Type B pancreatic cell (in vitro differentiated cells): ENCODE measurements at regions not wholly inside any gene's neighbourhood (a gene's known extent, or its start where the extent isn't known, plus 50 kb on each side); places are given as distances from the start of the nearest gene placed in this dataset.

Source experiments
- DNase-seq: peaks from one replicate; pipeline ENCODE4 v3.0.0; 2021; ENCODE audit warnings: mixed read lengths; ENCODE audit not compliant: unreplicated experiment; ENCODE audit errors: extremely low spot score
- H3K27ac Mint-ChIP-seq: 2 replicates; pipeline ENCODE4 v1.8.0; 2021; ENCODE audit warnings: mild to moderate bottlenecking, mixed read lengths
- H3K27me3 Mint-ChIP-seq: 2 replicates; pipeline ENCODE4 v1.8.0; 2021; ENCODE audit warnings: mixed read lengths
- H3K36me3 Mint-ChIP-seq: 2 replicates; pipeline ENCODE4 v1.8.0; 2021; ENCODE audit warnings: mixed read lengths
- H3K4me1 Mint-ChIP-seq: one replicate; pipeline ENCODE4 v1.8.0; 2021; ENCODE audit warnings: mixed read lengths; ENCODE audit not compliant: unreplicated experiment
- H3K4me3 Mint-ChIP-seq: 2 replicates; pipeline ENCODE4 v1.8.0; 2021; ENCODE audit warnings: mild to moderate bottlenecking, mixed read lengths
- H3K9me3 Mint-ChIP-seq: 2 replicates; pipeline ENCODE4 v1.8.0; 2021; ENCODE audit warnings: mixed read lengths
- TF ChIP-seq, protein P1 (sequence below): fragments of 200-600 bp; sonication (generic); conservative IDR thresholded peaks from 2 replicates; pipeline ENCODE4 v1.5.0; 2021; ENCODE audit warnings: antibody characterized with exemption, mild to moderate bottlenecking

DNA sequence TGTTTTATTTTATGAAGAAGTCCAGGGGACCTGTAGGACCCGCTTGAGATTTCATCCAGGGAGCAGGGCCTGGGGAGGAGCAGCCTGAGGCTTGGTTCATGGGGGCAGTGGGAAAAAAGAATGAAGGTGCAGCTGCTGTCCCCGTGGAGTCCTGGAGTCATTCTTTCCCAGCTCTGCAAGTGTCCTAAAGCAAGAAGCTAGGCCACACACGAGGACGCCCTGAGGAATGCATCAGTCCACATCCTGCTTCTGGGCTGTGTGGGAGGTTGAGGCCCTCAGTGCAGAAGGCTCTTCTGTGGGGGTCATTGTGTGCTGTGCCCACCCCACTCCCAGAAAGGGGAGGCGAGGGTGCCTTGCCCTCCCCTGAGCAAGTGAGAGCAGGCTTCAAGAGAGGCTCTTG, 179.9 kb upstream of the HS6ST1 start:
- no peaks in the 10 kb centered on the region for H3K9me3 Mint-ChIP-seq
- no peak overlapping the region for H3K27ac Mint-ChIP-seq
- H3K27me3 Mint-ChIP-seq = no peaks in the 10 kb centered on the region
- H3K36me3 Mint-ChIP-seq = no peaks in the 10 kb centered on the region
- peaks cover 20% of the 10 kb centered on the region for H3K4me1 Mint-ChIP-seq
- TF ChIP-seq, protein P1, sequence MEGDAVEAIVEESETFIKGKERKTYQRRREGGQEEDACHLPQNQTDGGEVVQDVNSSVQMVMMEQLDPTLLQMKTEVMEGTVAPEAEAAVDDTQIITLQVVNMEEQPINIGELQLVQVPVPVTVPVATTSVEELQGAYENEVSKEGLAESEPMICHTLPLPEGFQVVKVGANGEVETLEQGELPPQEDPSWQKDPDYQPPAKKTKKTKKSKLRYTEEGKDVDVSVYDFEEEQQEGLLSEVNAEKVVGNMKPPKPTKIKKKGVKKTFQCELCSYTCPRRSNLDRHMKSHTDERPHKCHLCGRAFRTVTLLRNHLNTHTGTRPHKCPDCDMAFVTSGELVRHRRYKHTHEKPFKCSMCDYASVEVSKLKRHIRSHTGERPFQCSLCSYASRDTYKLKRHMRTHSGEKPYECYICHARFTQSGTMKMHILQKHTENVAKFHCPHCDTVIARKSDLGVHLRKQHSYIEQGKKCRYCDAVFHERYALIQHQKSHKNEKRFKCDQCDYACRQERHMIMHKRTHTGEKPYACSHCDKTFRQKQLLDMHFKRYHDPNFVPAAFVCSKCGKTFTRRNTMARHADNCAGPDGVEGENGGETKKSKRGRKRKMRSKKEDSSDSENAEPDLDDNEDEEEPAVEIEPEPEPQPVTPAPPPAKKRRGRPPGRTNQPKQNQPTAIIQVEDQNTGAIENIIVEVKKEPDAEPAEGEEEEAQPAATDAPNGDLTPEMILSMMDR = no peak
- peak; percentile 53 for DNase-seq
- no peak overlapping the region for H3K4me3 Mint-ChIP-seq

DNA sequence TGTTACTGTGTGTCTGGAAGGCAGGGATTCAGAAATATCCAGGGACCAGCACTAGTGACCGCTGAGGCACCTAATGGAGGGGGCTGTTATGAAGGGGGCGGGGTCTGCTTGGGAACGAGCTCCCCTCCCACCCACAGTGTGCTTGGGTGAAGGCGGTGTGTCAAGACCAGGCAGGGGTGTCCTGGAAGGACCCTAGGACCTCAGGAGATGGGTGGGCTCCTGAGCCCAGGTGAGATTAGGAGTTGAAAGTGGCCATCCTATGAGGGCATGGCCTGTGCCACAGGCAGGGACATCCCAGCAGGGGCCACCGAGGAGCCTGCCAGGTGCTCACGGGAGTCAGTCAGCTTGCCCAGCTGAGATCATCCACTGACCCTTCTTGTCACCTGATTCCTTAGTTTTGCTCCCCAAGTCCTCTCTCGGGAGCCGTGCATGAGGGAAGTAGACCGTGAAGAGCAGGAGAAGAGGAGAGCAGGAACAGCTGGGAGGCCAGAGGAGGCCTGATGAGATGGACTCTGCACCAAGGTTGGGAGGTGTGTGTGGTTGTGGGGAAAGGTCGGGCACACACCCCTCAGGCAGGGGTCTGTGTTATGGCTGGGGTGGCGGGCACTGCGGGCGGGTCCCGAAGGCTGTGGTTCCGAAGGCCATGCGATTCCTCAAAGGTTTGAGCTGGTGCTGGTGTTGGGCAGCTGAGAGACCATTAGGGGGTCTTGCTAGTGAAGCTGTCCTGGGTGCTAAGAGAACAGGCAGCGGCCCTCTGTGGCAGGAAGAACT, 180.9 kb upstream of the HS6ST1 start:
- TF ChIP-seq, protein P1 = no peak
- no peaks in the 10 kb centered on the region for H3K36me3 Mint-ChIP-seq
- H3K27me3 Mint-ChIP-seq = no peaks in the 10 kb centered on the region
- no peak overlapping the region for H3K27ac Mint-ChIP-seq
- no peak overlapping the region for H3K4me3 Mint-ChIP-seq
- DNase-seq = peak; percentile 39
- no peaks in the 10 kb centered on the region for H3K9me3 Mint-ChIP-seq
- H3K4me1 Mint-ChIP-seq = peaks cover 15% of the 10 kb centered on the region

DNA sequence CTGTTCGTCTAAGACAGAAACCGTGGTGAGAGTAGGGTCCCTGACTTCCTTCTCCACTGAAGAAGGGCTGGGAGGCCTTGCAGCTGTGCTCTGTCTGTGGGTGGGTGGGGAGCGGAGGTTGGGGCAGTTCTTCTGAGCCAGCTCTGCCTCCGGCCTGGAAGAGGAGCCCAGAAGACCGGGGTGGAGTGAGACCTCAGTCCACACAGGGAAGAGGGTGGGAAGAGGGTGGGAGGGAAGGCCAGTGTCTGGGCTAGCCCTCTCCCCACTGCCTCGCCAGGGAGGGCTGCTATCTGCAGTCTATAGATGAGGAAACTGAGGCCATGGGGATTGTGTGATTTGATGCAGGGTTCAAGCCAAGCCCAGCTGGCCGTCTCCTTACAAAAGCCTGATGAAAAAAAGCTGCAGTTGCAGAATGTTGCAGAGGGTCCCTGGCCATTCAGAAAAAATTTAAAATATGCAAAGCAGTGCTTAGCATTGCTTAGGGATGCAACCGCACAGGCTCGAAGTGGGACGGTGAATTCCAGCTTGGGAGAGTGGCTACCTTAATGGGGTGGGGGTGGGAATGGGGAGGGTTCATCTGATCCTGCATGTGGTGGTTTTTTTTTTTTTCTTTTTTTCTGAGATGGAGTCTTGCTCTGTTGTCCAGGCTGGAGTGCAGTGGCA, 181.6 kb upstream of the HS6ST1 start:
- H3K9me3 Mint-ChIP-seq = no peaks in the 10 kb centered on the region
- no peaks in the 10 kb centered on the region for H3K27me3 Mint-ChIP-seq
- no peaks in the 10 kb centered on the region for H3K36me3 Mint-ChIP-seq
- TF ChIP-seq, protein P1 = no peak
- H3K27ac Mint-ChIP-seq = no peak overlapping the region
- H3K4me1 Mint-ChIP-seq = peaks cover 14% of the 10 kb centered on the region
- no peak overlapping the region for H3K4me3 Mint-ChIP-seq
- peak; percentile 40 for DNase-seq

DNA sequence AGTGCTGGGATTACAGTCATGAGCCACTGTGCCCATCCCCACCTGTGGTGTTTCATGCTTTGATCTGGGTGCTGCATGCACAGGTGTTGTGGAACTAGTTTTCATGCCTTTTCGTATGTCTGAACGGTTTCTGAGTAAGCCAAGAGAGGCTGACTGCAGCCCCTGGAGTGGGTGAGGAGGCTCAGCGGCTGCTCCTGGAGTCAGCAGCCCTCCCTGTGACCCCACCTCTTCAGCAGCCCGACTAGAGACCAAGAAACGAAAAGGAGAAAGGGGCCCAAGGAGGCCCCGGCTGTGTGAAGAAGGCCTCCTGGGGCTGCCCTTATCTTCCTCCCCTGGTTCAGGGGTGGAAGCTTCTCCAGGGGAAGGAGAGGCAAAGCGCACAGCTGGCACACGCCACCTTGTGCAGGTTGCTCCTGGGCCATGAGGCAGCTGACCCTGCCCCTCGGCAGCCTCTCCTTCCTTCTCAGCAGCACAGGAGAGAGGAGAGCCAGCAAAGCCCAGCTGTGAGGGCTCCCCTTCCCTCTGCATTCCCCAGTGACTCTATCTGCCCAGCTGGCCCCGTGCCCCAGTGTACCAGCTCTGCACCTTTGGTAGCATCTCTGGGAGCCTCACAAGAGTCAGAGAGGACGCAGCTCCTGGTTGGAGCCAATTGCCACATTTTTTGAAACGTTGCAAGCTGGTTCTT, 182.5 kb upstream of the HS6ST1 start:
- Mint-ChIP-seq H3K4me3 (no peak overlapping the region), H3K36me3 (no peaks in the 10 kb centered on the region), H3K27me3 (no peaks in the 10 kb centered on the region), H3K4me1 (peaks cover 20% of the 10 kb centered on the region), H3K27ac (no peak overlapping the region), H3K9me3 (no peaks in the 10 kb centered on the region)
- TF ChIP-seq, protein P1 = no peak
- DNase-seq = peak; percentile 42

DNA sequence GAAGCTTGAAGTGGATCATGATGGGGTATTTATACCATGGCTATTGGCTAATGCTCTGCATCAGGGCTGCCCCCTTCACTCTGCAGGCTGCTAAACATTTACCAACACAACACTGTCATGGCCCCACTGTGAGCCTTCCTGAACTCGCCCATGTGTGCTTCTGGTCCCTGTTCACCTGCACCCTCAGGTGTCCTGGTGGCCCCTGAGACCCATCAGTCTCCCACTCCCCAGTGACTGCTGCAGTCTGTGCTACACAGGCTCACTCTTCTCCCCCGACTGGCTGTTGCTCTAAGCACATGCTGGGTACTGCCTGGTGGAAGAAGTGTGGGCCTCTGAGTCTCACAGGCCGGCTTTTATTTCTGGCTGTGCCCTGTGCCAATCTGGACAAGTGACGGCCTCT, 183.0 kb upstream of the HS6ST1 start:
- no peaks in the 10 kb centered on the region for H3K36me3 Mint-ChIP-seq
- peak overlapping the region; percentile 1 for H3K4me3 Mint-ChIP-seq
- TF ChIP-seq, protein P1 = no peak
- no peaks in the 10 kb centered on the region for H3K9me3 Mint-ChIP-seq
- peak; percentile 32 for DNase-seq
- H3K27ac Mint-ChIP-seq = no peak overlapping the region
- no peaks in the 10 kb centered on the region for H3K27me3 Mint-ChIP-seq
- peaks cover 21% of the 10 kb centered on the region for H3K4me1 Mint-ChIP-seq
